IPS-NIHi7 (cell line): ENCODE measurements at regions not wholly inside any gene's neighbourhood (a gene's known extent, or its start where the extent isn't known, plus 50 kb on each side); places are given as distances from the start of the nearest gene placed in this dataset.

Experiments
- DNase-seq: peaks from one replicate; pipeline ENCODE4 v3.0.0; 2012; ENCODE audit warnings: mixed read lengths; ENCODE audit errors: extremely low spot score

- no peak for DNase-seq
Measured at GRCh38 chr7:116445447-116446211, 53.9 kb upstream of the CAV2 start.

- no peak for DNase-seq
Measured at GRCh38 chr7:116446212-116446855, 53.2 kb upstream of the CAV2 start.

DNA sequence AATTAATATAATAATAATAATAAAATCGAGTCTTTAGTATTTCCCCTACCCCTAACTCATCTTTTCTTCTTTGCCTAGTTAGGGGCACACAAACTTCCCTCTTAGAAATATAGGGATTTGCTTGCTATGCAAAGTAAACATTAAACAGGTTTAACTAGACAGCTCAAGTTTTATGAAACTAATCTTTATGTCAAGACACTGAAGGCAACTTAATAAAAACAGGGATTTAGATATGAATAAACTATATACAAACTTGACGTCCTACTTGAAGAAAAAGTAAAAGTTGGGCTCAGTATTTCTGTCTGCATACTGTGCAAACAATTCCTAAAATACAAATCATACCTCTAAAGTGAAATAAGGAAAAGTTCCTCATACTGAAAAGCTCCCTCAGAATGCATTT, 52.1 kb upstream of the CAV2 start:
- DNase-seq = no peak

DNA sequence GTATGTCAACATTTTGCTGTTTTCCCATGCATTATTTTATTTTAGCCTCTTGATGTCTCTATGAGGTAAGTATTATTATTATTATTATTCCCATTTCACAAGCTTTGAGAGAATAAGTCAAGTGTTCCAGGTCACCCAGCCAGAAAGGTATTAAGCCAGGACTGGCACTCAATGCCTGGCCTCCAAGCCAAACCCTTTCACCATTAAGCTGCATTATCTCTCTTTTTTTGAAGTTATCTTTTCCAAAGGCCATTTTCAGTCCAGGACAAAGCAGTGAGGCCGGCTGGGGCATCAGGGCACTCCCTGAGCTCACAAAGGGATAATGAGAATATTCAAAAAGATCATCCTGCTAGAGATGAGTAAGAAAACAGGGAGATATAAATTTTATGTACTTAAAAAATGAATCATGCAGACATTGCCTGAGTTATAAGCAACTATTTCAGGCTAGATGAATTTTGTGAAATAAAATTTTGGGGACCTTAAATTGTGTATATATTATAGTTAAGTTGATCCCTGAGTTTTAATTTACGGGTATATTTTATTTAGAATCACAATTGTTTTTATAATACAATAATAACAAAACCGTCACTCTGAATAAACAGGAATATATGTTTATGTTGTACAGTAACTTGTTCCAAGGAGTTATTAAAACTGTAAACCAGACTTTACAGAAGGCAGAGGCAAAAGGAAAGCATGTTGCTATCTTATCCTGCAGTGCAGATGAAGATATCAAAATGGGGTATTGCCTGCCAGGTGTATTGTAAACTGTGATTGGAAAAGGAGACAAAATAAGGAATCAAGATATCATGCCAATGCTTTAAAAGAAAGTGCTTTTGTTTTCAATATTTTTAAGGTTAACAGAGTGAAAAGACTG, 51.3 kb upstream of the CAV2 start:
- no peak for DNase-seq

DNA sequence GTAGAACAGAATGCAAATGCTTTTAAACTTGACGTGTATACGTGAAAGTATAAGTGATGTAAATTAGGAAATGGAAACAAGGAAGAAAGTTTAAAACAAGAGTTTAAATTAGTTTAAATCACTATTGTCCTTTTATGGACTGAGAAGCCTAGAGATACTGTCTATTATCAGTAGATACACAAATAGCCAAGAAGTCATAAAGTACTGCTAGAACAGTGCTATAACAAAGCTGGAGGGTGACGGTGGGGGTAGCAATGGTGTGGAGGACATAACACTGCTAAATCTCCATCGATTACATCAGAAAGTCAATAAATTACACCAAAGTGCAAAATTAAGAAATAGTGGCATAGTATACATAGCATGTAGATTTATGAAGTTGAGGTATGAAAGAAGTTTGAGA, 50.1 kb upstream of the CAV2 start:
- no peak for DNase-seq
